ENCODE measurements at regions not wholly inside any gene's neighbourhood (a gene's known extent, or its start where the extent isn't known, plus 50 kb on each side); places are given as distances from the start of the nearest gene placed in this dataset.
A peak's percentile ranks its signal among the peaks of the same experiment; 100 is the strongest.
"Not testable (repeated sequence)": the region's sequence is repeated elsewhere in the genome, so short reads cannot be mapped to it uniquely, and the experiment has no call there.

DNA sequence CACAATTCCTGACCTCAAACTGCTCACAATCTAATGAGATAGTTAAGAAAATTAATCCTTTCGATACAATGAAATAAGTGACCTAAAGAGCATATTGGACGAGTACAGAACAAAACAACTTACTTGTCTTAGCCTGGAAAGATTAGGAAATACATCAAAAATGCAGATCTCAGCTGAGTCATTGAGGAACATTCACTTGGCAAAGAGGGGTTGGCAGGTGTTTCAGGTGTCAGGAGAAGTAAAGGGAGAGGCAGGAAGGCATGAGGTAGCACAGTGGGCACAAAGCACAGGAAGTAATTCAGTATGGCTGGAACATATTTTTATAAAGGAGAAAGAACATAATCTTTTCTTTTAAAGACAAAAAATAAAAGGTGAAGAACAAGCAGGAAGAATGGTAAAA, 628.8 kb upstream of the RGMB start:
- DNase-seq = no peak

DNA sequence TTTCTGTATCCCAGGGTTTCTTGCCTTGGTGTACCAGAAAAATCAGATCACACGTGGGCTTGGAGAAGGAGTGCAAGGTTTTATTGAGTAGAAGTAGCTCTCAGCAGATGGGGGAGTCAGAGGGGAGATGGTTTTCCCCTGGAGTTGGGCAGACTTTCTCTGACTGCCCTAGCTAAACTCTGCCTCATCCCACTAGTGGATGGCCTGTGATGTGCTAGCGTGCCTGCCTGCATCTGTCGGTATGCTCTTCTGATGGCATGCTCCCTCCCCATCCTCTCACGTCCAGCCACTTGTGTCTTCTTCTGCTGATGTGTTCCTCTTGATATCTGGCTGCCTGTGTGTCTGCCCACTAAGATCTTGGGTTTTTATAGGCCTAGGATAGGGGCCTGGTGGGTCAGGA, 616.1 kb upstream of the RGMB start:
- DNase-seq = no peak

DNA sequence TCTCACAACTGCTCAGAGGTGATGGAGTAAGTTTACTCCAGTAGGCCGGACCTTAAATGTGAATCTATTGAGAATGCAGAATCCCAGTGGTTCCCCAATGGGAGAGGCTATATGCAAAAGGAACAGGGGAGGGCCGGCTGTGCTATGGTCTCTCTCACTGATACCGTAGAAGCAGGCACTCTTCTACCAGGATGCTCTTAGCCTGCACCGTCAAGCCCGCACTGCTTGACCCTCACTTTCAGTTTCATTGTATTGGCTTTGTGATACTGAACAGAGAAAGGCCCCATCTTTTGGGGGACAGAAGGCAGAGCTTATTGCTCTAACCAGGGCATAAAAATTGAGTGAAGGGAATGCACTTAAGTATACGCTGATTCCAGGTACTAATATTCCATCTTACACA, 615.0 kb upstream of the RGMB start:
- no peak for DNase-seq

DNA sequence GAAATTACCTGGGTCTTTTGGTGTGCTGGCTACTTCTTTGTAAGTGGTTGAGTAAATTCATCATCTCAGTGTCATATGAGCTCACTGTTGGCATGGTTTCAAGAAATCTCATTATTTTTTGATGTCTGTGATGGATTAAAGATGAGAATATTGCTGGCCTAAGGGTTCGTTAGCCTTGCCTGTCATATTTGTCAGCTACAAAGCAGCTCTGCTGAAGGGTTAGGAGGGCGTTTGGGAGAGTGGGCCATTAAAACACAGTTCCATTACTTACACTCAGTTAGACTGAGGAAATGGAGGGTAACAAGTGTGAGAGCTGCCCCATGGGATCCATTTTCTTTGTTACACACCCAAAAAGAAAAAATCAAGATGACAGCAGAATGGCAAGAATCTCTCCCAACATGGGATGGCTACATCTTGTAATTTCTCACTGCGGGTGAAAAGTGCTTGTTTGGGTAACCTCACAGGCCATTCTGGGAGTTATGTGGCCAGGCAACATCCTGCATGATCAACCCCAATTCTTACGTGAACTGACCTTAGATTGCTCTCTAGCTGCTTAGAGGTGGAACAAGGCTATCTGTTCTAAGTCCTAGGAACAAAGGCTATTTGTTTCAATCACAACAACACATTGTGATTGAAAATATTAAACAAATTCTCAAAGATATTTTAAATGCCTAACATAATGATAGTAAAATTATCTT, 609.5 kb upstream of the RGMB start:
- no peak for DNase-seq

DNA sequence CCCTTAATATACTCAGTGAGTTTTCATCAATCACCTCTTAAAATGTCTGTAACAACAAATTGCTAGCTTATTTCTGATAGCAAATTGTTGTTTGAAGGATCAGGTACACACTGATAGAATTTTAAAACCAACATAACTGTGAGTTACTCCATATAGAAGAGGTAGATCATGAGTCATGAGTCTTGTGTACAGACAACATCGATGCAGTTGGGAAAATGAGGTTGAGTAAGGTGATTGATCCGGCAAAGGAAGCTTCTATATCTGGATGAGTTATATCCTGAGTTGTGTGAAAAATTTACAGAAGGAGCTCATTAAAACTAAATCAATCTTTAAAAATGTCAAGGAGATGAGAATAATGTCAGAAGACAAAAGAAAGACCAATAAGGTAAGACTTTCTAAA, 604.6 kb upstream of the RGMB start:
- no peak for DNase-seq

DNA sequence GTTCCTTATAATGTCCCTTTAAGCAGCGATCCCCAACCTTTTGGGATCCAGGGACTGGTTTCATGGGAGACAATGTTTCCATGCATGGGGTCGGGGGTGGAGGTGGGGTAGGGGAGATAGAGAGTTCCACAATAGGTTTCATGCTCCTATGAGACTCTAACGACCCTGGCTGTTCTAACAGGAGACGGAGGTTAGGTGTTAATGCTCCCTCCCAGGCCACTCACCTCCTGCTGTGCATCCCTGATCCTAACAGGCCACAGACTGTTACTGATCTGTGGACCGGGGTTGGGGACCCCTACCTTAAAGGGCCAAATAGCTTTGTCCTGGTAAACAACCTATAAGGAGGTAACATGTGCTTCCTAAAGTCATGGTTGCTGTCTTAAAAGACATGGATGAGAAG, 602.5 kb upstream of the RGMB start:
- DNase-seq = no peak

DNA sequence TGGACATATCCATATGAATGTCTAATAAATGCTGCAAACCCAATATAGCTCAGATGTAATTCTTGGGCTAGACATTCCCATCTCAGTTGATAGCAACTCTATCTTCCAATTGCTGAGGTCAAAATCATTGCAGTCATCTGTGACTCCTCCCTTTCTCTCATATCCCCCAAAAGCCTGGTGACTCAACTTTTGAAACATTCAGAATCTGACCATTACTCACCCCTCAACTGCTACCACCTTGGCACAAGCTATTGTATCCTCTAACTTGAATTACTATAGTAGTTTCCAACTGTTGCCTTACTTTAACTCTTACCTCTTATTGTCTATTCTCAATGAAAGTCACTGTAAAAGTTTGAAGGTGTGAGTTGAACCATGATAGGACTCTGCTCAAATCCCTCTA, 600.1 kb upstream of the RGMB start:
- peak; percentile 66 for DNase-seq

DNA sequence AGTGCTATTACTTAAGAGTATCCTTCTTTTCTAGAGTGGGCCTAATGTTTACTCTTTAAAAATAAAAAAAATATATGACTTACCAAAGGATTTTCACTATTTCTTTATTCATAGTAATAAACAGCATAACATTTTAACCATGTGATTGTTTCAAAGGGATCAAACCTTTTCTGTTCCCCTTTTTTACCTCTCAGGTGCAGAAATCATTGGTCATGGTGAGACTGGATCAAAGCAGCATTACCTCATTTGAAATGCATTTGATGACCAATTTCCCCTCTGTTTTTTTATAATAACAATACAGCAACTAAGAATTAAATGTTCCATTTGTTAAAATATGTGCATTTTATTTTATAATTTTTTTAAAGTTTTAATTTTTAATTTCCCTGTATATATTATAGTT, 598.0 kb upstream of the RGMB start:
- DNase-seq = no peak

DNA sequence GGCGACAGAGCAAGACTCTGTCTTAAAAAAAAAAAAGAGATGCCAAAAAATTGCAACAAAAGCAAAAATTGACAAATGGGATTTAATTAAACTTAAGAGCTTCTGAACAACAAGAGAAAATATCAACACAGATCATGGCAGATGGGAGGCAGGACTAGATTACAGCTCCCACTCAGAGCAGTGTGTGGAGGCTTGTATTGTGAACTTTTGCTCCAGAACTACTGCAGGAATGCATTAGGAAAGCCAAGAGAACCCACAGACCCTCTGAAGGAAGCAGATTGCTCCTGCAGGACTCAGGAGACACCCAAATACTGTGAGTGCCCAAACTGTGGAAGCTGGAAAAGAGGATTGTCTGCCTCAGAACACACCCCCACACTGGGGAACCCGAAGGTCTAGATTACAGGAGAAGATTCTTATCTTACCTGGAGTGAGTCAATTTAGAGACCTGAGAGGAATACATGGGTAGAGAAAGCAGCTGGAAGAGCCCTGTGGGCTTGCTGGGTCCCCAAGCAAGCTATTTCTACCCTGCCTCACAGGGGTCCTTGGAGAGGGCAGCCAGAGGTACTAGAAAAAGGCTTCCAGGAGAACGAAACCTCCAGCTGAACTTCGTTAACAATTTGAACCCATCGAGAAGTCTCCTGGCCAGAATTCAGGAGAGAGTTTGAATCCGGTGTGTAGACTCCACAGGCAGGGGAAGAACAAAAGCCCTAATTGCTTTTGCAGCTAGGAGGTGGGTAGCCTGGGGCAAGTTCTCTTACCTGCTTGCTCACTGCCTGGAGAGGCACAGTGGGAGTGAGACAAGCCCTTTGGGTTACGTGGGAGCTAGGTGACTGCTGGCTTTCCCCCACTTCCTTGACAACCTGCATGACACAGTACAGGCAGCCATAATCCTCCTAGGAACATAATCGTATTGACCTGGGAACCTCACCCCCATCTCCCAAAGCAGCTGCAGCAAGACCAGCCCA, 593.4 kb upstream of the RGMB start:
- no peak for DNase-seq

DNA sequence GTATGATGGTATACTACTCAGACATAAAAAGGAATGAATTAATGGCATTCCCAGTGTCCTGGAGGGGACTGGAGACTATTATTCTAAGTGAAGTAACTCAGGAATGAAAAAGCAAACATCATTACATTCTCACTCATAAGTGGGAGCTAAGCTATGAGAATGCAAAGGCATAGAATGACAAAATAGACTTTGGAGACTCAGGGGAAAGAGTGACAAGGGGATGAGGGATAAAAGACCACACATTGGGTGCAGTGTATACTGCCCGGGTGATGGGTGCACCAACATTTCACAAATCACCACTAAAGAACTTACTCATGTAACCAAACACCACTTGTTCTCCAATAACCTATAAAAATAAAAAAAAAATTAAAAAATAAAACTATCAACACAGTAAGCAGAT, 587.3 kb upstream of the RGMB start:
- DNase-seq = no peak

DNA sequence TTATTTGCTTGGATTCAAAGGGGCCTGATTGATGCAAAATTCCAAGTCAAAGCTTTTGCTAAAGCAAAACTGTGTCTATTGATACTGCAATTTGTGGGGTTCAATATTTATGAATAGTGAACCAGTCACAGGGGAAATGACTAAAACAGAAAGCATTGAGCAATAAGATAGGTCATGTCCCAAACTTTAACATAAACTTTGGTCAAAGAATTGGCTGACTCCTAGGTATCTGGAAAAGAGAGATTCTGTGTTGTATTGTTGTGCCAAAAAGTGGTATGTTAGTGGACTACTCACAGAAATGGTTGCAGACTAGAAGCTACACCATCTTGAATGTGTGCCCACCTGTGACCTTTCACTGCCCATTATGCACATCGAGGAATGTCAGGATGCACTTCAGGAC, 585.5 kb upstream of the RGMB start:
- no peak for DNase-seq

DNA sequence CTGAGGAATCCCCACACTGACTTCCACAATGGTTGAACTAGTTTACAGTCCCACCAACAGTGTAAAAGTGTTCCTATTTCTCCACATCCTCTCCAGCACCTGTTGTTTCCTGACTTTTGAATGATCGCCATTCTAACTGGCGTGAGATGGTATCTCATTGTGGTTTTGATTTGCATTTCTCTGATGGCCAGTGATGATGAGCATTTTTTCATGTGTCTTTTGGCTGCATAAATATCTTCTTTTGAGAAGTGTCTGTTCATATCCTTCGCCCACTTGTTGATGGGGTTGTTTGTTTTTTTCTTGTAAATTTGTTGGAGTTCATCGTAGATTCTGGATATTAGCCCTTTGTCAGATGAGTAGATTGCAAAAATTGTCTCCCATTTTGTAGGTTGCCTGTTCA, 583.1 kb upstream of the RGMB start:
- DNase-seq = not testable (repeated sequence)

DNA sequence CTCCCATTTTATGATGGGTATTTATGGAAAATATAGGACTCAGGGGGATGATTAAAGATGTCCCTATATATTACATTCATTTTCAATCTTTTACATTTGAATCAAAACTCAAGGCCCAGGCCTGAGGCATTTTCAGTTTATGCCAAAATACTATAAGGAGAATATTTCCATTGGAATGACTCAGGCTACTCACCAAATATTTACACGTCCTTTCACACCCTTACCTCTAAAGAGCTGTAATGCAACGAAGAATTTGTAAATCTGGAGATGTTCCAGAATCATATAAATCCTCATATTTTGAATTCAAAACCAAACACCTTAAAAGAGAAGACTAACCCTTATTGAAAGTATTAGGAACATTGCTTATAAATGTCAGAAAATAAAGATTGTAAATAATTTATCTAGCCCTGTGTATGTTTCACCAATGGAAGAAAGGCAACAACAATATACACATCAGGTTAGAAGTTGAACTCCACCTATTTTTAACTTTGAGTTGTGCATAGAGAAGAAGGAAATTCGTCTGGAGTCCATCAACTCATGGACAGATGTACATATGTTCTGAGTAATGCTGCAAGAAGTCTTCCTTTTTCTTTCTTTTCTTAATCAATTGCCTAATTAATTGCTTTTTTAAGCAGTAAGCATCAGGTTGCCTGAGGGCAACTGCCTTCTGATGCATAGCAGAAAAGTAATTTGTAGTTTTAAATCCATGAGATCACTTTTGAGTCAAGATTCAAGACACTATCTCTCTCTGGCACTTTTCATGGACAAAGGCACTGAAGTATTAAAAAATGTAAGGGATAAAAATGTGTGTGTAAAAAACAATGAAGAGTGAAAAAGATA, 579.3 kb upstream of the RGMB start:
- no peak for DNase-seq

DNA sequence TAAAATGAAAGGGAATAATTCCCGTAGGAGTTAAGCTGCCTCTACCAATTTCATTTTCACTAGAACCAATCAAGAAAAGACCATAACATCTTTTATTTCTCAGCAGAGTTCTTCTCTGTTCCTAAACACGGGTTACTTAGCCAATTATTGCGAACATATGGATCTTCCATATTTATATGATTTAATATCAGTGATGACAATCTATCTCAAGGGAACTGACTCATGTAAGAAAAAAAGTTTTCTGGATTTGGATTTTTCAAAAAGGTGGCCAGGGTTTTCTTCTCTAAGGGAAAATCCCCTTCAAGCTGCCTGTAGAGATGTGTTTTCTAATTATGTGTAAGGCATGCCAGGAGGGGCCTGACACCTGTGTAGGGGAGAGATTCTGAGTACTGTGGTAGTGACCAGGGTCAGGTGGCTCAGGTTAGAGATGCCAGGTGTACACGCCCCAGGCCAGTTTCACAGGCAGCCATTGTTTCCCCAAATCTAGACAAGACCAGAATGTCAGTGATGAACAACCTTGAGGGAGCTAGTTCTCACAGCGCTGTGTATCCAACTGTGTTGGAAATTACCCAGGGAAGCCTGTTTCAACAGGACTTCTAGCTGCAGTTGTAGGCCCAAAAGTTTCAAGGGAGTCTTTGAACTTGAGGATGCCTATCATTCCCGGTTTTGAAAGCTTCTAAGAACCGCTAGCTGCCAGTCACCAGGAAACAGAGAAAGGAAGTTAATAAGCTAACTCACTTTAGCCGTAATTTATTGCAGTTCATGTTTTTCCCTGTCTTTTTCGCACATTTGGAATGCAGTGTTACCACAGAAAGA, 572.5 kb upstream of the RGMB start:
- peak; percentile 82 for DNase-seq

DNA sequence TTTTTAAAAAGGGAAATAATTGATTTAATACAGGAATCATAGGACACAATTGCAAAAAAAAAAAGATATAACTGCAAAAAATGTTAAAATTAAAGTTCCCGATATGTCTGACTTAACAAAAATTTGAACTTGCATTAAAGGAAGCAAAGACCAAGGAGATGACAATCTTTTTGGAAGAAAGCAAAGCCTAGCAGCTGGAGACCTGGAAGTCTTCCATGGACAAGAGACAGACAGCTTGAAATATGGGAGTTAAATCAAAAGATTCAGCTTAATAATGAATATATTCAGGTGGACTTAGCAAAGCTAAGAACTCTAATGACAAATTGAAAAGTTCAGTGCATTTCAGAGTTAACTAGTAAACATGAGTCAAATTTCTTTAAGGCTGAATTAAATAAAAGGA, 568.7 kb upstream of the RGMB start:
- no peak for DNase-seq

DNA sequence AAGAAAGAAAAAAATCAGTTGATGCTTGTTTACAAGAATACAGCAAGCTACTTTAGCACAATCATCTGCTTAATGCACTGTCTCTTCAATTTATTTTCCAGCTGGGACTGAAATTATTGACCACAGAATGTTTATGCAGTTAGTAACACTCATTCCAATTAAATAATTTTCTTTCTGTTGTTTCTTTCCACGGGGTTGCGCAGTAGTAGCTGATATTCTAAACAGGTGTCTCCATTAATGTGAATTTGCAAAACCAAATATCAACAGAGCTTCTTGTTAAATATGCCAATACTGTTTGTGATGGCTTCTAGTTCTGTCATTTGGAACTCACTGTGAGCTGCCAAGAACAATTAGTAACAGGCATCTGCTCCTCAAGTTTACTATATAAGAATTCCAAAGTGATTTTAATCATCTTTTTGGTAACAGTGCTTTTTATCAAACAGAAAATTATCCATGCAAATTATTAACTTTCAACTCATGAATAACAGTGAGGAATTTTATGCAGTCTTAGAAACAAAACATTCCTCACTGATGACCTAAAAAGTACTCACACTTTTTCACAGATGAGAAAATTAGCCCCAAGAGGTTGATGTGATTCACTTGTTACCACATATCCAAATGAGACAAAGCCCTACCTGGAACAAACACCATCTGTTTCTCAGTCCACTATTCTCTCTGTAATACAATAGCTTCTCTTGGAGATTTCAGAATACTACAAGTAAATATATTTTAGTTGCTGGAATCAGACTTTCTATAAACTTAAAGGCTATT, 567.6 kb upstream of the RGMB start:
- peak; percentile 52 for DNase-seq

DNA sequence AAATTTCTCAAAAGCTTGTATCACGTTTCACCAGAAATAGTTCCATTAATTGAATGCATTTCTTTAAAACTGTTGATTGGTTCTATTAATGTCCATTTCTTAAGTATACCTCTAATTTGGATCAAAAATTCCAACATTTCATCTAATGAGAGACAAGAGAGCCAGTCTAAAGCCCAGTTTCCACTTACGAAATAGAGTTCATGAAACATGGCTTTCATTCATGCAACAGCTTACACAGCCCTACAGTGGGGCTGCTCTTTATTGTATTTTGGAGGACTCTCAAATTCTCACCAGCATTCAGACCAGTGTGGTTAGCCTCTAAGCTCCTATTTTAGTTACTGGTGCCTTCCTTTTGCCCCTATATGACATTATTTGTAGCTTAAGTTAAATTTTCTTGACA, 566.9 kb upstream of the RGMB start:
- DNase-seq = no peak

DNA sequence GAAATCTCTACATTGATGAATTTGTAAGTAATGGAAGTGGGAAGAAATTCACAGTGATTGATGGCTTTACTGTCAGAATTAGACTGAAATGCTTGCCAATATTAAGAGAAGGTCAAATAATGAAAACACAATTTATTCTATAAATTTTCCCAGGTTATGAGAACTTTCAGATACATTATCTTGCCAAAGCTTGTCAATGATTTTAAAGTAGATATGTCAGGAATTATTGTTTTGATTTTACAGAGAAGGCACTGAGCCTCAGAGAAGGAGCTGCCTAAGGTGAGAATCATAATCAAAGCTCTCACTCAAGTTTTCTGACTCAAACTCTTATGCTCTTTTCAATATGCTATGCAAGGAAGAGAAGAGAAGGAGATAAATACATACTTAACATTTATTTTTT, 564.0 kb upstream of the RGMB start:
- no peak for DNase-seq

DNA sequence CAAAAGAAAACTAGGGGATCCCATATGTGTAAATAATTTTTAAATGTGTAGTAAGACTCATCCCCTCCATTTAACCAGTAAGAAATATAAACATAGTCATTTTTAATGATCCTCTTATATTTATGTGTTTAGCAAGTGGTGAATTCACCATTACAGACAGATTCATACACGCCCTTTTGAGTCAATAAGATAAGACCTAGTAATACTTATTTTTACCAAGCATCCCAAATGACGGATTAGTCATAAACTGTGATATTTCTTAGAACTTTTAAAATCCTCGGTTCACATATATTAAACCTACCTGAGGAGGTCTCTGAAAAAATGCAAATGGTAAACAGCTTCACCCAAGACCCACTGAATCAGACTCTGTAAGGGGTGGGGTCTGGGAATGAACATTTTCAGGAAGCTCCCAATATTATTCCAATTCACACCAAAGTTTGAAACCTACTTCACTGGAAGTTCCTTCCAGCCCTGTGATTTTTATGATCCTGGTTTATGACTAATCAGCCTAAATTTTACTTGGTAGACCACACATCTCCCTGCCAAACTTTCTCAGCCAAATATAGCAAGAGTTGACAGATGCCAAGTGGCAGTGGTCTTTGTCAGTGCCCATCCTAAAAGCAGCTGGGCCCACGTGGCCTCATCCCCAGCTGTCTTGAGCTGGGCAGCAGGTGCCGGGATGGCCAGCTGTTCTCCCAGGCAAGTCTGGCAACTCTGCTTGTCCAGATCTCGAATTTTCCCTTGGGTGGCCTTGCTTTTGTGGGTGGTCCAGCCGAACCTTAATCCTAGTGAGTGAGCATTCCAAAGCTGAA, 559.0 kb upstream of the RGMB start:
- peak; percentile 74 for DNase-seq

DNA sequence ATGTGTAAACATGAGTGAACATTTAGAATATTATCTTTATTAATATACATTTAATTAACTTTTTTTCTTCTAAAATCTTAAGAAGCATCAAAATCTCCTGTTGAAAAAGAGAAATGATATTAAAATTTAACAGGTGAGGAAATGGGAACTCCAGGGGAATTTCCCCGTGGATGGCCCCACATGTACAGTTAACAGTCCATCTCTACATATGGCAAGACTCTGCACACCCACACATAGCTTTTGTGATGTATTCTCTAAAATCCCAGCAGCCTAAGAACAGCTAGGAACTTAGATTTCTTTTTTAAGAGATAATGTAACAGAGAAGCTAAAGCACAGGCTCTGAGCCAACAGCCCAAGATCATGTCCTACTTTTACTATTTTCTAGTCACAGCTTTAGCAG, 556.3 kb upstream of the RGMB start:
- DNase-seq = no peak

DNA sequence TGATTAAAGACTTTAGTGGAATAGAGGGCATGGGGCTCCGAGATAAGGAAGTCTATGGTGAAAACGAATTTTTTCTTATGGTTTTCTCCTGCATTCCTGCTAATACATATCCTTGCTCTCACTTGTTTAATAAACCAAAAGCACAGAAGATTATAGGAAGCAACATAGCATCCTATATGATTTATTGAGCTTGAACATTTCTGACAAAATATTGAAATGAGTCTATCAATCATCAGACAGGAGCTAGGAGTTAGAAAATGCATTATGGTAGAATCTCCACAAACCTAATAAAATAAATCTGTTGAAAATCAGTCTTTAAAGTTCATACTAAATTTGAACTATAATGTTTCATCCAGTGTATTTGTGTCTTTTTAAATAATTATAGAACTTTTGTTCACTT, 554.6 kb upstream of the RGMB start:
- no peak for DNase-seq

Data from fibroblast of skin of abdomen (primary cell).